Bronchial epithelial cell (primary cell): ENCODE measurements at regions not wholly inside any gene's neighbourhood (a gene's known extent, or its start where the extent isn't known, plus 50 kb on each side); places are given as distances from the start of the nearest gene placed in this dataset.

ENCODE experiments used
- DNase-seq: peaks from one replicate; pipeline ENCODE4 v3.0.0-alpha.2; 2010; ENCODE audit warnings: low read depth
- FAIRE-seq: peaks from 2 replicates; lab custom pipeline; 2011; peaks lifted over from hg19 to GRCh38; lab: Jason Lieb, UNC
- H3K27me3 ChIP-seq: 2 replicates; pipeline ENCODE4 v1.5.1; 2011; ENCODE audit warnings: low read length; ENCODE audit not compliant: control insufficient read depth, insufficient read depth
- H3K36me3 ChIP-seq: 2 replicates; pipeline ENCODE4 v1.5.1; 2011; ENCODE audit warnings: low read length; ENCODE audit not compliant: control insufficient read depth, insufficient read depth
- H3K4me3 ChIP-seq: 2 replicates; pipeline ENCODE4 v1.5.1; 2011; ENCODE audit warnings: mild to moderate bottlenecking, low read depth, low read length, control low read depth
- CTCF ChIP-seq: IDR thresholded peaks from 2 replicates; pipeline ENCODE4 v1.5.1; 2011; ENCODE audit warnings: mild to moderate bottlenecking, moderate library complexity, low read length, control low read depth, inconsistent platforms; ENCODE audit not compliant: insufficient read depth, severe bottlenecking

DNA sequence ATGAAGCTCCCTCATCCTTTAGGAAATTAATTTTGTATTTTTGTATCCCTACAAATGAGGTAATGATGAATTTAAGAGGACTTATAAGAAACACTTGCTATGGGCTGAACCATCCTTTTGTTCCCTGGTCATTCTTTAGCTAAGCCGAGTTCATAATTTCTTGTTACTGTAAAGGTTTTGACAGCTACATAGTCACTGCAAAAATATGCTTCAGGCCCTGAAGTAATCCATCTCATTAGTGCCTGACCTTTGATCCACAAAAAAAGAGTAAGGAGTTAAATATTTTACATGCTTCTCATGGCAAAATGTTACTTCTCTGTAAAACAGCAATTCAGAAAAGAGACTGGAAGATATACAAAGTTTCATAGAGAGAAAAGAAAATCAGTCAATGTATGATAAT is 290.6 kb upstream of the SLIT2 start:
- H3K27me3 ChIP-seq, result no peaks in the 10 kb centered on the region
- TF ChIP-seq CTCF, result no peak
- no peaks in the 10 kb centered on the region for H3K36me3 ChIP-seq
- DNase-seq (peak; percentile 37), FAIRE-seq (no peak)
- H3K4me3 ChIP-seq, result no peak overlapping the region

- no peaks in the 10 kb centered on the region for H3K27me3 ChIP-seq
- H3K36me3 ChIP-seq, result no peaks in the 10 kb centered on the region
- FAIRE-seq (no peak), DNase-seq (no peak)
- H3K4me3 ChIP-seq, result no peak overlapping the region
- TF ChIP-seq CTCF, result no peak
These were observed 292.9 kb upstream of the SLIT2 start for GRCh38 chr4:19958848-19959247.

DNA sequence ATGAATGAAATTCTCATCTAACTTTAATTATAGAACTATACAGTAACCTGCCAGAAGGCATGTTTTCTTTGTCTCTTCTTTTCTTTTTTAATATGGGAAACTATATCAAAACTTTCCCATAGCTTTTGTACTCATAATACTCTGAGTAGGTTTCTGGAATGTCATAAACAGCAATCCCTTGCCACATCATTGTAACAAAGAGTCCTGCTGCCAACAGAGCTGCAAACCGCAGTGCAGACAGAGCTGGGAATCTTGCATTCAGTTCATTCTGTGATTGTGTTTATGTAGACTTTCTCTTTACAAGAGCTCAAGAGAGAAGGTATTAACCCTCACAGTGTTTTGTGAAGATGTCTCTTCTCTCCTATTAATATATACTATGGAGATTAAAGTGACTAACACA is 304.4 kb upstream of the SLIT2 start:
- Histone ChIP-seq H3K4me3 (no peak overlapping the region), H3K36me3 (no peaks in the 10 kb centered on the region), H3K27me3 (peaks cover 2% of the 10 kb centered on the region)
- no peak for FAIRE-seq
- no peak for TF ChIP-seq CTCF
- no peak for DNase-seq

DNA sequence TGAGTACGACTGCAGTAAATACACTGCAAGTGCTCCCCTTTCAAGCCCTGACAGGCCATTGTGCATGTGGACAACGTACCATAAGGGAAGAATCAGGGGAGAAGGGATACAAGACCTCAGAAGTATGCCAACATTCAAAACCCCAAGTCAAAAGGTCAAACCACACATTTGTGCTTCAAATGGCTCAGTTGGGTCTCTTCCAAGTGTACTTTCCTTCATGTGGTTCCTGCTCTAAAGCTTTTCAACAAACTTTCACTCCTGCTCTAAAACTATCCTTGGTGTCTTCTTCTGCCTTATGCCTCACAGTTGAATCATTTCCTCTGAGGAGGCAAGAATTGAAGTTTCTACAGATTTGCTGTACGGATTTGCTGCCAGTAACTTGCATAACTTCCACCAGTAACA is 305.7 kb upstream of the SLIT2 start:
- no peak overlapping the region for H3K4me3 ChIP-seq
- TF ChIP-seq CTCF, result no peak
- peak; percentile 99 for FAIRE-seq
- H3K36me3 ChIP-seq, result no peaks in the 10 kb centered on the region
- peak; percentile 99 for DNase-seq
- peaks cover 2% of the 10 kb centered on the region for H3K27me3 ChIP-seq

DNA sequence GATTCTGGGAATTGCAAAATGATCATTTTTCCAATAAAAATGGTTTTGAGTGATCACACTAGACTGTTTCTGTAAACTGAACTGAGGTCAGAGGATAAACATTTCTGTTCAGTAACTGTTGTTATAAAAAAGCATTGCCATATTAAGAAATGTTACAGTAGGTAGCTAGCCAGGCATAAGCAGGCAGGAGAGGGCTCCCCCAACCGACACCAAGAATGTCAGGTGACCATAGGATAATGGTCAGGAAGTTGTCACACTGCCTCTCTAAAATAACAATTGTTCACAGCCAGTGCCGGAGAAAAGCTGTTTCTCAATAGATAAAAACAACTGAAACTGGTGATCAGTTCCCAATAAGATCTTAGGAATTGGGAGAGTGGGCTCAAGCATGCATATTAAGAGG is 306.2 kb upstream of the SLIT2 start:
- no peaks in the 10 kb centered on the region for H3K36me3 ChIP-seq
- TF ChIP-seq CTCF, result no peak
- FAIRE-seq, result no peak
- no peak for DNase-seq
- H3K27me3 ChIP-seq, result peaks cover 2% of the 10 kb centered on the region
- no peak overlapping the region for H3K4me3 ChIP-seq

GRCh38 chr4:19944806-19945205 is 306.9 kb upstream of the SLIT2 start:
- no peak for TF ChIP-seq CTCF
- H3K27me3 ChIP-seq, result peaks cover 2% of the 10 kb centered on the region
- H3K4me3 ChIP-seq, result no peak overlapping the region
- no peak for DNase-seq
- H3K36me3 ChIP-seq, result no peaks in the 10 kb centered on the region
- FAIRE-seq, result no peak
